Lower lobe of right lung (tissue), 2 donors: ENCODE measurements at regions not wholly inside any gene's neighbourhood (a gene's known extent, or its start where the extent isn't known, plus 50 kb on each side); places are given as distances from the start of the nearest gene placed in this dataset.

ENCODE experiments used
- ATAC-seq, 2 donors: fragments of 200-7000 bp; cut with Tn5 transposase; one replicate each; pipeline ENCODE4 v1.9.1; 2020 to 2022; ENCODE audit warnings: mild to moderate bottlenecking in 2 of 2, moderate library complexity in 2 of 2
- DNase-seq: peaks from one replicate; pipeline ENCODE4 v3.0.0-alpha.2; 2020
- H3K27ac ChIP-seq: fragments of 200-600 bp; one replicate; pipeline ENCODE4 v1.8.0; 2022
- H3K27me3 ChIP-seq: fragments of 200-600 bp; one replicate; pipeline ENCODE4 v1.8.0; 2022; ENCODE audit warnings: low read depth
- H3K36me3 ChIP-seq: fragments of 200-600 bp; one replicate; pipeline ENCODE4 v1.8.0; 2022; ENCODE audit warnings: mild to moderate bottlenecking
- H3K4me1 ChIP-seq: fragments of 200-600 bp; one replicate; pipeline ENCODE4 v1.8.0; 2022
- H3K4me3 ChIP-seq: fragments of 200-600 bp; one replicate; pipeline ENCODE4 v1.8.0; 2022; ENCODE audit warnings: mild to moderate bottlenecking
- H3K9me3 ChIP-seq: fragments of 200-600 bp; one replicate; pipeline ENCODE4 v1.8.0; 2022
- intact Hi-C: fragments of 100-400 bp; cut with DNase I; formaldehyde crosslinking; loops from one replicate; pipeline ENCODE4 v1.11.0; 2022
- TF ChIP-seq, protein P1 (sequence below): fragments of 200-600 bp; IDR thresholded peaks from one replicate; pipeline ENCODE4 v1.8.0; 2022; ENCODE audit warnings: antibody characterized with exemption, mild to moderate bottlenecking
- donor health status: DM: no; HTN: yes; CAD: no; lungs with severe emphysema.

DNA sequence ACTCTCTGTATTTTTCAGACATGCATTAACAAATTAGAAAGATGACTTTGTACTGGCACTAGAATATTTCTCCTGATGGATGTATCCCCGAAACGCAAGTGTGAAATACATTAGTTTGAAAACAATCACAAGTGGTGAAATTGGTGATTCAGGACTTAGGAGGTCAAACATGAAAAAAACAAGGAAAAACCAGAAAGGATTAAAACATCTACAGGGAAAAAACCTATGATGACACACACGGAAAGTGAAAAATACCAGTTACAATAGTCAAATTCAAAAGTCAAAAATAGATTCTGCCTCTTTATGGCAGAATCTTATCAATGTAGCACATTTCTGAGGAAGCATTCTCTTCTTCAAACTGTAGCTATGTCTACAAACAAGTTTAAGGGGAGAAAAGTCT is 129.0 kb upstream of the SGK1 start:
- Histone ChIP-seq H3K4me1 (no peaks in the 10 kb centered on the region), H3K36me3 (no peaks in the 10 kb centered on the region), H3K27me3 (no peaks in the 10 kb centered on the region), H3K27ac (no peak overlapping the region), H3K4me3 (no peak overlapping the region), H3K9me3 (no peaks in the 10 kb centered on the region)
- TF ChIP-seq, protein P1, sequence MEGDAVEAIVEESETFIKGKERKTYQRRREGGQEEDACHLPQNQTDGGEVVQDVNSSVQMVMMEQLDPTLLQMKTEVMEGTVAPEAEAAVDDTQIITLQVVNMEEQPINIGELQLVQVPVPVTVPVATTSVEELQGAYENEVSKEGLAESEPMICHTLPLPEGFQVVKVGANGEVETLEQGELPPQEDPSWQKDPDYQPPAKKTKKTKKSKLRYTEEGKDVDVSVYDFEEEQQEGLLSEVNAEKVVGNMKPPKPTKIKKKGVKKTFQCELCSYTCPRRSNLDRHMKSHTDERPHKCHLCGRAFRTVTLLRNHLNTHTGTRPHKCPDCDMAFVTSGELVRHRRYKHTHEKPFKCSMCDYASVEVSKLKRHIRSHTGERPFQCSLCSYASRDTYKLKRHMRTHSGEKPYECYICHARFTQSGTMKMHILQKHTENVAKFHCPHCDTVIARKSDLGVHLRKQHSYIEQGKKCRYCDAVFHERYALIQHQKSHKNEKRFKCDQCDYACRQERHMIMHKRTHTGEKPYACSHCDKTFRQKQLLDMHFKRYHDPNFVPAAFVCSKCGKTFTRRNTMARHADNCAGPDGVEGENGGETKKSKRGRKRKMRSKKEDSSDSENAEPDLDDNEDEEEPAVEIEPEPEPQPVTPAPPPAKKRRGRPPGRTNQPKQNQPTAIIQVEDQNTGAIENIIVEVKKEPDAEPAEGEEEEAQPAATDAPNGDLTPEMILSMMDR, result no peak
- no peak for DNase-seq
- no peak for ATAC-seq
- intact Hi-C loops, result no loop called here

DNA sequence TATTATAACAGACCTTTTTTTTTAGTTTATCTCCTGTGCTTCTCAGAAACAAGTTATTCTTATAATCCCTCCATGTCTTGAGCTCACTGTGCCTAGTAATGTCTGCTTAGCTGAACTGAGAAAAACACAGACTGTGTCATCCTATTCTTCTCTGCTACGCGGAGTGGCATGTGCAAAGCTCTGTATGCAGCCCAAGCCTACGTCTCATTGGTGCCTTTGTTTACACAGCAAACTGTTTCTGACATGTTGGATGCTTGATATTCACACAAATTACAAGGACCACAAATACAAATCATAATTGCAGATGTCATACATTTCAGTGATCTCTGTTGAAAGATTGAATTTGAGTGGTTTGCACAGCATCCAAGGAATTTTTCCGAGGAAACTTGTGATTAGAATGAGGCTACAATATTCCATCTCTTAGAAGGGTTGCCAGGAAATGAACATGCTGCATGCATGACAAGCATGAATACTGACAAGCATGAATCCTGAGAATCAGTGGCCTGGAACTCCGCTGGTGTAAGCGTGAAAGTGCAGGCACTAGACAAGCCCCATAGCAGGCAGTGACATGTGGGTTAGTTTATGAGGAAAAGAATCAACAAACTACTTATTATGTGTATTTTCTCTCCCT is 128.4 kb upstream of the SGK1 start:
- no peaks in the 10 kb centered on the region for H3K36me3 ChIP-seq
- no peaks in the 10 kb centered on the region for H3K27me3 ChIP-seq
- no peak for DNase-seq
- TF ChIP-seq, protein P1, result no peak
- no peak for ATAC-seq
- H3K27ac ChIP-seq, result no peak overlapping the region
- intact Hi-C loops, result no loop called here
- no peaks in the 10 kb centered on the region for H3K9me3 ChIP-seq
- H3K4me3 ChIP-seq, result no peak overlapping the region
- H3K4me1 ChIP-seq, result no peaks in the 10 kb centered on the region

DNA sequence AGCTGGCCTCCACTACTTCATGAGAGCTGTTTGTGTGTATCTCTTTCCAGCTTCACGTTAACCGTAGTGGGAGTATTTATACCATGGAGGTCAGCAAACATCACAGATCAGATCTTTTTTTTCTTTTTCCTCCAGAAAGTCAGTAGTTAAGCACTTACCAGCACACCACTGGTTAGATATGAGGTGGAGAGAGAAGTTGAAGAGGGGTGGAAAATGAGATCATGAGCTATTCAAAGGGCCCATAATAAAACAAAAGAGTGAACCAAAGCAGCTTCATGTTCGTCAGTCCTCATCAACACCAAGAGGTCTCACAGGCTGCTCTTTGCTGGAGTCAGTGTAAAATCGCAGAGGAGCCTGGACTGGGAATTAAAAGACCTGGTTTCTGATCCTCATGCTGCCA is 125.1 kb upstream of the SGK1 start:
- Histone ChIP-seq H3K4me1 (no peaks in the 10 kb centered on the region), H3K4me3 (no peak overlapping the region), H3K27me3 (no peaks in the 10 kb centered on the region), H3K9me3 (no peaks in the 10 kb centered on the region), H3K36me3 (no peaks in the 10 kb centered on the region), H3K27ac (no peak overlapping the region)
- intact Hi-C loops, result no loop called here
- no peak for DNase-seq
- TF ChIP-seq, protein P1, result no peak
- no peak for ATAC-seq

DNA sequence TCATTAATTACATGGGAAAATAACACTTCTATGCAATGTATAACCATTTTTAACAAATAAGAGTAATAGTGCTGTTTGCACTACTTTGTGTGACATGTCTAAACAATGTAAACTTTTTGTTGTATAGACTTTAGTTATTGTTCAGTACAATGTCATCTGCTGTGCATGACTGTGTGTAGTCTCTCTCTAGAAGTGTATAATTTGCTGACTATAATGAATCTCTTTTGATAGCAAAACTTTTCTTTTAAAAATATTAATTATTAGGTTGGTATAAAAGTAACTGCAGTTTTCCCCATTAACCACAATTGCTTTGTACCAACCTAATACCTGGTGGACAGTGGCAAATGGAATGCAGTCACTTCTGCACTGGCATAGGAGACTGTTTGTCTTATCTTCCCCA is 124.2 kb upstream of the SGK1 start:
- intact Hi-C loops, result no loop called here
- ATAC-seq (no peak), DNase-seq (no peak)
- Histone ChIP-seq H3K27ac (no peak overlapping the region), H3K9me3 (no peaks in the 10 kb centered on the region), H3K27me3 (no peaks in the 10 kb centered on the region), H3K4me1 (peaks cover 3% of the 10 kb centered on the region), H3K36me3 (no peaks in the 10 kb centered on the region), H3K4me3 (no peak overlapping the region)
- TF ChIP-seq, protein P1, result no peak

DNA sequence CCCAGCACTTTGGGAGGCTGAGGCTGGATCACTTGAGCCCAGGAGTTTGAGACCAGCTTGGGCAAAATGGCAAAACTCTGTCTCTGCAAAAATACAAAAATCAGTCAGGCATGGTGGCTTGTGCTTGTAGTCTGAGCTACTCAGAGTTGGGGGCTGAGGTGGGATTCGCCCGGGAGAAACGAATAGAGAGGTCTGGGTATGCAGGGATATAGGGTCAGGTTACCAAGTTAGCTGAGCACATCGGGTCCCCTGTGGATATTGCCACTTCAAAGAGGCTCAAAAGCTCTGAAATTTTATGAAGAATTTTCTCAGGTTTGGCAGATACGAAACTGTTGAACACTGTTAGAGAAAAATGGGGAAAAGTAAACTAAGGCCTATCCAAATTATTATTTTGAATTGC is 120.9 kb upstream of the SGK1 start:
- Histone ChIP-seq H3K4me1 (peaks cover 16% of the 10 kb centered on the region), H3K36me3 (no peaks in the 10 kb centered on the region), H3K4me3 (no peak overlapping the region), H3K27ac (no peak overlapping the region), H3K27me3 (no peaks in the 10 kb centered on the region), H3K9me3 (no peaks in the 10 kb centered on the region)
- ATAC-seq (no peak), DNase-seq (no peak)
- intact Hi-C loops, result no loop called here
- TF ChIP-seq, protein P1, result no peak
